ENCODE measurements at regions not wholly inside any gene's neighbourhood (a gene's known extent, or its start where the extent isn't known, plus 50 kb on each side); places are given as distances from the start of the nearest gene placed in this dataset.
"Not testable (repeated sequence)": the region's sequence is repeated elsewhere in the genome, so short reads cannot be mapped to it uniquely, and the experiment has no call there.

GRCh38 chr1:146774271-146774670, 163.9 kb upstream of the NBPF12 start:
- H3K27ac ChIP-seq (ENCODE audit: insufficient read depth, low read length); H3K9ac ChIP-seq (ENCODE audit: insufficient read depth, low read length); H3K79me2 ChIP-seq (ENCODE audit: control insufficient read depth, insufficient read depth, low read length); DNase-seq (ENCODE audit: low read depth in 2 of 2); H3K4me3 ChIP-seq (replicated peaks in 1 of 4; ENCODE audit: control extremely low read depth in 1 of 4, insufficient read depth in 1 of 4, low read depth in 3 of 4, low read length in 4 of 4); H3K4me1 ChIP-seq (ENCODE audit: control insufficient read depth, extremely low read depth, insufficient read depth, low read length); H2AFZ ChIP-seq (ENCODE audit: low read length); H3K9me3 ChIP-seq (ENCODE audit: control insufficient read depth, insufficient read depth, low read depth, low read length); H4K20me1 ChIP-seq (ENCODE audit: control insufficient read depth, extremely low read depth, insufficient read depth, low read length); H3K36me3 ChIP-seq (ENCODE audit: control insufficient read depth, insufficient read depth, low read length); H3K4me2 ChIP-seq (ENCODE audit: extremely low read depth, insufficient read depth, low read length); H3K27me3 ChIP-seq (ENCODE audit: control insufficient read depth, insufficient read depth, low read length): not testable (repeated sequence)

DNA sequence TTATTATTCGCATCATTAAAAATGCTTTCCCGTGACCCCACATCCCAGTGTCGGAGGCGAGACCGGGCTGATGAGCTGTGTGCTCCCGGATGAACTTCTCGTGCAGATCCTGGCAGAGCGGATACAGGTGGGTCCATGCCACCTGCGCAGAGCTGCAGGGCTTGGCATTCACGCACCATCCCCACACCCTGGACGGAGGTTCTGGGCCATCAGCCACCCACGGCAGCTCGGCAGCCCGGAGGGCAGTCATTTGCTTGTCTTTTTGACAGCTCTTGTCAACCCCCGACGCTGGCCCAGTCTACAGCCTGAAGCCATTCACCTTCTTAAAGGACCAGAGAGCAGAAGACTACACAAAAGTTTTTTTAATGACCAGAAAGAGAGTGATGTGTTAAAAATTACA, 166.7 kb upstream of the NBPF12 start:
- H3K4me1 ChIP-seq (ENCODE audit: control insufficient read depth, extremely low read depth, insufficient read depth, low read length); H3K27me3 ChIP-seq (ENCODE audit: control insufficient read depth, insufficient read depth, low read length); H3K27ac ChIP-seq (ENCODE audit: insufficient read depth, low read length); DNase-seq (ENCODE audit: low read depth in 2 of 2); H2AFZ ChIP-seq (ENCODE audit: low read length); H3K4me2 ChIP-seq (ENCODE audit: extremely low read depth, insufficient read depth, low read length); H3K9me3 ChIP-seq (ENCODE audit: control insufficient read depth, insufficient read depth, low read depth, low read length); H4K20me1 ChIP-seq (ENCODE audit: control insufficient read depth, extremely low read depth, insufficient read depth, low read length); H3K9ac ChIP-seq (ENCODE audit: insufficient read depth, low read length); H3K4me3 ChIP-seq (replicated peaks in 1 of 4; ENCODE audit: control extremely low read depth in 1 of 4, insufficient read depth in 1 of 4, low read depth in 3 of 4, low read length in 4 of 4); H3K79me2 ChIP-seq (ENCODE audit: control insufficient read depth, insufficient read depth, low read length); H3K36me3 ChIP-seq (ENCODE audit: control insufficient read depth, insufficient read depth, low read length): not testable (repeated sequence)

GRCh38 chr1:146770998-146771397, 167.1 kb upstream of the NBPF12 start:
- not testable (repeated sequence) for DNase-seq (ENCODE audit: low read depth in 2 of 2); H3K4me1 ChIP-seq (ENCODE audit: control insufficient read depth, extremely low read depth, insufficient read depth, low read length); H3K27me3 ChIP-seq (ENCODE audit: control insufficient read depth, insufficient read depth, low read length); H4K20me1 ChIP-seq (ENCODE audit: control insufficient read depth, extremely low read depth, insufficient read depth, low read length); H3K27ac ChIP-seq (ENCODE audit: insufficient read depth, low read length); H3K36me3 ChIP-seq (ENCODE audit: control insufficient read depth, insufficient read depth, low read length); H3K9me3 ChIP-seq (ENCODE audit: control insufficient read depth, insufficient read depth, low read depth, low read length); H3K4me2 ChIP-seq (ENCODE audit: extremely low read depth, insufficient read depth, low read length); H3K79me2 ChIP-seq (ENCODE audit: control insufficient read depth, insufficient read depth, low read length); H3K9ac ChIP-seq (ENCODE audit: insufficient read depth, low read length); H3K4me3 ChIP-seq (replicated peaks in 1 of 4; ENCODE audit: control extremely low read depth in 1 of 4, insufficient read depth in 1 of 4, low read depth in 3 of 4, low read length in 4 of 4); H2AFZ ChIP-seq (ENCODE audit: low read length)

DNA sequence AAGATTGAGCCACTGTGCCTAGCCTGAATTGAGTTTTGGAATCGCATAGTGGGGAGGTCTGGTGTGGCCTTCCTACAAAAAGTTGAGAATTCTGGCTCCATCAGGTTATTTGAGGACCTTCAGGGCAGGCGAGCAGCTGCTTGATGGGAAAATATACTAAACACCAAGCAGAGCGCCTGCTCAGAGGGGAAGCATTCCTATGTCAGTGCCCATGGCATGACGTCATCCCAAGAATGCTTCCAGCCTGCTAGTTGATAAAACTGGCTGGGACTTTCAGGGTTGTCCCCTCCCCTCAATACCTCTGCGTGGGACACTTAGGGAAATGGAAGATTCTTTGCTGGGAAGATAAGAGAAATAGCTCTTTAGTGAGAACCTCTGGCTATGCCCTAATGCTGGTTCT, 174.9 kb upstream of the NBPF12 start:
- H3K79me2 ChIP-seq (ENCODE audit: control insufficient read depth, insufficient read depth, low read length); H3K27ac ChIP-seq (ENCODE audit: insufficient read depth, low read length); H3K4me3 ChIP-seq (replicated peaks in 1 of 4; ENCODE audit: control extremely low read depth in 1 of 4, insufficient read depth in 1 of 4, low read depth in 3 of 4, low read length in 4 of 4); H3K4me1 ChIP-seq (ENCODE audit: control insufficient read depth, extremely low read depth, insufficient read depth, low read length); H3K9ac ChIP-seq (ENCODE audit: insufficient read depth, low read length); H3K36me3 ChIP-seq (ENCODE audit: control insufficient read depth, insufficient read depth, low read length); H2AFZ ChIP-seq (ENCODE audit: low read length); DNase-seq (ENCODE audit: low read depth in 2 of 2); H3K27me3 ChIP-seq (ENCODE audit: control insufficient read depth, insufficient read depth, low read length); H3K9me3 ChIP-seq (ENCODE audit: control insufficient read depth, insufficient read depth, low read depth, low read length); H3K4me2 ChIP-seq (ENCODE audit: extremely low read depth, insufficient read depth, low read length); H4K20me1 ChIP-seq (ENCODE audit: control insufficient read depth, extremely low read depth, insufficient read depth, low read length): not testable (repeated sequence)

DNA sequence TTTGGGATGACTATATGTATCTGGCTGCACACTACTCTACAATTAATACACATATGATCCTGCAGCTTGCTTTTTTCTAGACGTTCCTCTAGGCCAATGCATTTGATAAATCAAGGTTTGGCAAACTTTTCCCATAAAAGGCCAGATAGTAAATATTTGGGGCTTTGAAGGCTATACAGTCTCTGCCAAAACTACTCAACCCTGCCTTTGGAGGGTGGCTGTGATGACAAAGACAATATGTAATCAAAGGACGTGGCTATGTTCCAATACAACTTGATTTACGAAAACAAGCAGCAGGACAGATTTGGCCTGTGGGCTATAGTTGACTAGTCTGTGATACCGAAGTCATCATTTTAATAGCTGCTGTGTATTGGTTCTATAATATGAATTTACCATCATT, 181.3 kb upstream of the NBPF12 start:
- H4K20me1 ChIP-seq (ENCODE audit: control insufficient read depth, extremely low read depth, insufficient read depth, low read length); H3K9me3 ChIP-seq (ENCODE audit: control insufficient read depth, insufficient read depth, low read depth, low read length); H2AFZ ChIP-seq (ENCODE audit: low read length); H3K27ac ChIP-seq (ENCODE audit: insufficient read depth, low read length); H3K36me3 ChIP-seq (ENCODE audit: control insufficient read depth, insufficient read depth, low read length); H3K9ac ChIP-seq (ENCODE audit: insufficient read depth, low read length); H3K4me1 ChIP-seq (ENCODE audit: control insufficient read depth, extremely low read depth, insufficient read depth, low read length); H3K79me2 ChIP-seq (ENCODE audit: control insufficient read depth, insufficient read depth, low read length); H3K27me3 ChIP-seq (ENCODE audit: control insufficient read depth, insufficient read depth, low read length); H3K4me3 ChIP-seq (replicated peaks in 1 of 4; ENCODE audit: control extremely low read depth in 1 of 4, insufficient read depth in 1 of 4, low read depth in 3 of 4, low read length in 4 of 4); H3K4me2 ChIP-seq (ENCODE audit: extremely low read depth, insufficient read depth, low read length): not testable (repeated sequence)
- DNase-seq (ENCODE audit: low read depth in 2 of 2) = peak in 1 of 2 donors; percentile 0

- H3K4me1 ChIP-seq (ENCODE audit: control insufficient read depth, extremely low read depth, insufficient read depth, low read length); H3K4me2 ChIP-seq (ENCODE audit: extremely low read depth, insufficient read depth, low read length); H4K20me1 ChIP-seq (ENCODE audit: control insufficient read depth, extremely low read depth, insufficient read depth, low read length); H3K27me3 ChIP-seq (ENCODE audit: control insufficient read depth, insufficient read depth, low read length); H3K79me2 ChIP-seq (ENCODE audit: control insufficient read depth, insufficient read depth, low read length); H3K27ac ChIP-seq (ENCODE audit: insufficient read depth, low read length); H3K9ac ChIP-seq (ENCODE audit: insufficient read depth, low read length); H3K4me3 ChIP-seq (replicated peaks in 1 of 4; ENCODE audit: control extremely low read depth in 1 of 4, insufficient read depth in 1 of 4, low read depth in 3 of 4, low read length in 4 of 4); H3K36me3 ChIP-seq (ENCODE audit: control insufficient read depth, insufficient read depth, low read length); DNase-seq (ENCODE audit: low read depth in 2 of 2); H3K9me3 ChIP-seq (ENCODE audit: control insufficient read depth, insufficient read depth, low read depth, low read length); H2AFZ ChIP-seq (ENCODE audit: low read length): not testable (repeated sequence)
Measured at GRCh38 chr1:146748686-146749085, 189.4 kb upstream of the NBPF12 start.

DNA sequence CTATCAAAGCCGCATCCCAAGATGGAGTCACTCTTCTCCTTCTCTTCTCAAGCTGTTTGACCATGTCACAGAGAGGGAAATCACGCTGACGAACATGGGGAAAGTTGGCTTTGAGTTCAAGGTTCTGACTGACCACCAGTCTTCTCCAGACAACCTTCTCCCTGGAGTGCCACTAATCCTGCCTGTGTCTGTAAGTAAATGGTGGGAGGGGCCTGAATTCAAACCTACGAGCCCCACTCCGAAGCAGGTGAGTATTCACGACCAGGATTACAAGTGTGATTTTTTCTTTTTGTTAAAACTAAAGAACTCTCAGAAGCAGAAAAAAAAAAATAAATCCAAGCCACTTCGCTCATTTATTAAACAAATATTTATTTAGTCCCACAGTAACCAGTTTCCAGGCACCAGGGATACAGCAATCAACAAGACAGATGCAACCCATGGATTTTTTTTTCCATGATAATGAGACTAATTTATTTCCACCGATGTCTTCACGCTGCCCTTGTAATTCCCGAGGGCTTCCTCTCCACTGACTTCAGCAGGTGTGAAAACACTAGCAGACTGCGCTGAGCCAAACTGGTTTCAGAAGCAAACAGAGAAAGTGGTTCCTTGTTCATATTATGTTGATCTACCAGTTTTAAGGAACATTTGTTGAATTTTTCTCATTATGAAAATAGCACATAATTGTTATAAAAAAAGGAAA, 206.0 kb upstream of the NBPF12 start:
- not testable (repeated sequence) for H3K9ac ChIP-seq (ENCODE audit: insufficient read depth, low read length); H3K36me3 ChIP-seq (ENCODE audit: control insufficient read depth, insufficient read depth, low read length); H3K4me1 ChIP-seq (ENCODE audit: control insufficient read depth, extremely low read depth, insufficient read depth, low read length); H3K27me3 ChIP-seq (ENCODE audit: control insufficient read depth, insufficient read depth, low read length); H3K4me3 ChIP-seq (replicated peaks in 1 of 4; ENCODE audit: control extremely low read depth in 1 of 4, insufficient read depth in 1 of 4, low read depth in 3 of 4, low read length in 4 of 4); H3K27ac ChIP-seq (ENCODE audit: insufficient read depth, low read length); DNase-seq (ENCODE audit: low read depth in 2 of 2); H4K20me1 ChIP-seq (ENCODE audit: control insufficient read depth, extremely low read depth, insufficient read depth, low read length); H3K79me2 ChIP-seq (ENCODE audit: control insufficient read depth, insufficient read depth, low read length); H3K9me3 ChIP-seq (ENCODE audit: control insufficient read depth, insufficient read depth, low read depth, low read length); H2AFZ ChIP-seq (ENCODE audit: low read length); H3K4me2 ChIP-seq (ENCODE audit: extremely low read depth, insufficient read depth, low read length)
